ENCODE measurements at regions not wholly inside any gene's neighbourhood (a gene's known extent, or its start where the extent isn't known, plus 50 kb on each side); places are given as distances from the start of the nearest gene placed in this dataset.

DNA sequence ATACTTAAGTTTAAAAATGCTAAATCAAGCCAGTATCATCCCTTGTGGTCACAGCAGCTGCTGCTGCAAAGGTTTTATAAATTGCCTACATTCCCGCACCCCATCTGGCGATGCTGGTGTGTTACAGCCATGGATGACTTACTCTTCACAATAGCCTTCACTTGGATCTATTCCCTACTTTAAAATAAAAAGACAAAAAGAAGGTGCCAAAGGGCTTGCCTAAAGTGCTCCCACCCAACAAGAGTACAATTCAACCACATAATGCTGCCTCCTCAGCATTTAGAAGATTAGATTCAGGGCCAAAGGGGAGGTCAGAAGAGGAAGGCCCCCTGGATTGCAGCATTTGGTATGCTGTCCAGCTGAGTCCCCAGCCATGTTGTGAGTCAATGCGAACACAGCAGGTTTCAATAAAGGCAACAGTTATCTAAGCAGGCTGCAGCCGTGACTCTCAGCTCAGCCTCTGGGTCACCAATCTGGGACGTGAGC is 176.1 kb downstream of the DAD1 start:
- no peak for DNase-seq

DNA sequence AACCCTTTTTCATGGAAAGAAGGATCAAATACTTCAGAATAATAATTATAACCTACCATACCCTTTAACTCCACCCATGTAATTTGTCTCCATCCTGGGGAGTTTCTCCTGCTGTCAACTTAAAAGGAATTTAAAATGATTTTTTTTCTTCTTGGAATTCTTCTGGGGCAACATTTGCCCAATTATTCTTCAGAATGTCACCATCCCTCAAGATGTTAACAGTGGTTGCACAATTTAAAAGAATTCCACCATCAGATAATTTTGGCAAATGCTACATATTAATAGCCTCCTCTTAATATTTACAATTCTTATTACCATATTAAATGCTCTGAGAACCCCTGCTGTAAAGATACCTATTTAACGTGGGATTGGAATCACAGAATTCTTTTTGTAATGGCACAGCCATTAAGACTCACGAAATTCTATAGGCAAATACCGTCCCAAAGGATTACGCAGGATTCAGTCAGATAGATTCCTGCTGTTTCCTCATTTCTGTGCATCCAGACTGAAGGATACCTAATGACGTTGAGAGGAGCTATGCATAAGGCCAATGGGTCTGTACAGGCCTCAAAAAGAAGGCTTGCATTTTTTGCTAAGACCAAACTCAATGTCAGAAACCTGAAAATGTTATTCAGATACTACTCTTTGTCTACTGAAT is 177.5 kb downstream of the DAD1 start:
- no peak for DNase-seq

DNA sequence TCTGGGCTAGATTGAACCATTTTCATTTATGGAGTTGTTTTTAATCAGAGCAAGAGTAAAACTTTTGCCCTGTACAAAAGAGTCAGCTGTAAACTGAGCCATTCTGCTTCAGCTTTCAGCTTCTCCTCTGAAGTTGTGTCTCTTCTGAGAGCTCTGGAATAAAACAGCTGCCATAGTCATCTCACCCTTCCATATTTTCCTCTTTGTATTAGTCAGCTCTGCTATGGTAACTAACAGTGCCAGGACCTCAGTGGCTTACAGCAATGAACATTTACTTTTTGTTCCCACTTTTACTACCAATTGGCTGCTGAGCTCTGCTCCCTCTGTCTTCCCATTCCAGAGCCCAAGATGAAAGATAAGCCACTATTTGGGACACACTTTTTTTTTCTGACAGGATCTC is 178.5 kb downstream of the DAD1 start:
- no peak for DNase-seq

DNA sequence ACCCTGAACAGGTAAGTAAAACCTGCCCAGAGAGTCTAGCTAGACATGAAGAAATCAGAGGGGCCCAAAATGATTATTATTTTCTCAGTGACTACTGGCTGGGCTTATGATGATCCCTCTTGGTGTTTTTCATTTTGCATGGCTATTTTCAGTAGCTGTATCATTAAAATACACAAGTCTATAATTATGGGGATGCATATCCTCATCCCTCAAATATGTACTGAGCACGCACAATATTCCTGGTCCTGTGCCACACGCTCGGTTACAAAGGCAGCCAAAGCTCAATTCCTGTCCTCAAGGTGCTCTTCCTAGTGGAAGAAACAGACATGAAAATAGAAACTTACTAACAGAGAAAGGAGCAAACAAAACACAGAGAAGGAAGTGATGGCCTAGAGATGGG is 180.0 kb downstream of the DAD1 start:
- no peak for DNase-seq

DNA sequence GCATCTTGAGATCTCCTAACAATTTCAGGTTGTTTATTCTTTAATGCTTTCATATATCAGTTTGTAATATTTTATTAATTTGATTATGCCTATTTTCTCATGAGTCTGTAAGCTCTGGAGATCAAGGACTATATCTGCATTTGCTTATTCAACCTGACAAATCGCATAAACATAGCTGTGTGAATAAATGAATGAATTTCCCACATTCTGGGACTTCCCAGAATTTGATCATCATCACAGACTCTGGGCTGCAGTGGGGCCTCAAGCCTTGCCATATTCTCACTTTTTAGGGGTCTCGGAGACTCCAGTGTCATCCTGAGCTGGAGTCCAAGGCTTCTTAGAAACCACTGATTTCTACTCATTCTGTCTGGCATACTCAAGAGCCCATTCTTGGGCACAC is 180.5 kb downstream of the DAD1 start:
- no peak for DNase-seq

DNA sequence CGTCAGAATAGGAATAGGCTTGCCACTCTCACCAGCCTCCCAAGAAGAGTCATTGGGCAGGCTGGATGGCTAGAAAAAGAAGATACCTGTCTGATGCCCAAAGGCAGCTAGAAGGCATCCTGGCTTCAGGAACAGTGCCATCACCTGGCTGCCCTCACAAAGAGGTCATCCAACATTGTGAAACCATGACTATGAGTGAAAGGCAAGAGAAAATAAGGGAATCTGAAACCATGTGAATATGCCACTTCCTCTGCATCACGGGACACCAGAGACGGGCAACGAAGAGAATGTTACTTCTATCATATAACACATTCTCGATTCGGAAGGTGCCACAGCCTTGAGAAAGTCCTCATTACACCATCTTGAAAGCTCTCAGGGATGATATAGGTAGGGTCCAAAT is 182.0 kb downstream of the DAD1 start:
- DNase-seq: peak; percentile 48 to 49

DNA sequence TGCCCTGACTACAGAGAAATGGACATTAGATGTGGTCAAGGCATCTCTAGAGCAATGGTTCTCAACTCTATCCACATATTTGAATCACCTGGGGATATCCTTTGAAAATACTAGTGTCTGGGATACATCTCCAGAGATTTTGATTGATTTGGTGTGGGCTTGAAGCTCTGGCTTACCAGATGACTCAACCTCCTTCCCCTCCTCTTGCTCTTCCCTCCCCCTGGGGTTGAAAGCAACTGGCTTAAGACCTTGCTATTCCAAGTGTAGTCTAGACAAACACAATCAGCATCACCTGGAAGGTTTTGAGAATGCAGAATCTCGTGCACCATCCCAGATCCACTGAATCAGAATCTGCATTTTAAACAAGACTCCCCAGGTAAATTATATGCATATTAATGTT is 183.8 kb downstream of the DAD1 start:
- DNase-seq: no peak

DNA sequence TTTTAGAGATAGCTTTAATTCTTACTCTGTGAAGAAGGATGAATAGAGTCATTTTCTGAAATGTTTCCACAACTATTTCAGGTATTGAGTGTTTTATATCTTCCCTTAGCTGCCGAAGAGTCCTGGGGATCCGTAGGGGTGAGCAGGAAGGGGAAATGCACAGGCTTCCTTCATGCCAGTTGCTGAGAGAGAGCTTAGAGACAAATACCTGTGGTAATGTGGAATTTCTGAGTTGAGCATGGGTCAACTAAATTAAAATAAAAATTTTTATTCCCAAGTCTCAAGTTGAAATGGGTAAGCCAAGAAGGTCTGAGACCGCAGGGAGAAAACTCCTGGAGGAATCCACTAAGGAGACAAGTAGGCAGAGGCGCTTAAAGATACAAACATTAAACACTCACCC is 185.7 kb downstream of the DAD1 start:
- no peak for DNase-seq

DNA sequence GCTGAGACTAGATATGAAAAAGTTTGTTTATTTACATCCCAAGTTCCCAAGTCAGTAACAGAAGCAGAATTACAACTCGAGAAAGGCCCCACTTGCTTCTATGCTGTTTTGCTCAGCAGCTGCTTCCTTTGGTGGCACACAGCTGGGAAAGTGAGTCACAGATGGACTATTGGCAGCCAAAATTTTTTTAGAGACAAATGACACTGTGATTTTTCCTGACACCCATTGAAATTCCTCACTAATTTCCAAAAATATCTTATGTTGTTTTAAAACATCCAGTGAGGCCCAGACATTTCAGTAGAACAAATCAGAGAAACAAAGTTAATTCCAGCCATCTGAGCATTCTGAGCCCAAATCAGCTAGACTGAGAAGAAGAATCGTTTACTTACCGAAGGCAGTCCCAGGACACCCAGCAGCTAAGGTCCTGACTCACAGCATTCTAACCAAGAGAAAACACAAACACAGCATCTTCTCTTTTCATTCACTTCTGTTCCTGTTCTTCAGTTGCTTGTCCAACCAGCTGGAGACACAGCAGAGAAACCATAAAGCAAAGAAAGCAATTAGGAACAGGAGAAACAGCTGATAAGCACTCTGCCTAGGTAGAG is 188.3 kb downstream of the DAD1 start:
- no peak for DNase-seq

DNA sequence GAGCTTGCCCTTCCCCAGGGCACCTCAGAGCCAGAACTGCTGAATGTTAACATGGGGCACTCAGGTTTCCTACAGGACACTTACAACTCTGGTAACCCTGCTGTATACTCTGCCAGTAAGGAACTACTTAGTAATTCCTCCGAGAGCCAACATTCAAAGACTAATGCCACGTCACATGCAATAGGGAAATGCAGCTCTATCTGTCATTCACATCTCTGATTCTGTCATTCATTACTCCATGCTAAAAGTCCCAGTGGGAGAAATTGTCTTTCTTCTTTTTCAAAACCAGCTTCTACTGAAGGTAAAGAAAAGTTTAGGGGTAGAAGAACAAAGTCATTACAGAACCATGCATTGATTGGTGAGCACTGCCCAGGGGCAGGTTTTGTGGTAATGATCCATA is 189.2 kb downstream of the DAD1 start:
- no peak for DNase-seq

DNA sequence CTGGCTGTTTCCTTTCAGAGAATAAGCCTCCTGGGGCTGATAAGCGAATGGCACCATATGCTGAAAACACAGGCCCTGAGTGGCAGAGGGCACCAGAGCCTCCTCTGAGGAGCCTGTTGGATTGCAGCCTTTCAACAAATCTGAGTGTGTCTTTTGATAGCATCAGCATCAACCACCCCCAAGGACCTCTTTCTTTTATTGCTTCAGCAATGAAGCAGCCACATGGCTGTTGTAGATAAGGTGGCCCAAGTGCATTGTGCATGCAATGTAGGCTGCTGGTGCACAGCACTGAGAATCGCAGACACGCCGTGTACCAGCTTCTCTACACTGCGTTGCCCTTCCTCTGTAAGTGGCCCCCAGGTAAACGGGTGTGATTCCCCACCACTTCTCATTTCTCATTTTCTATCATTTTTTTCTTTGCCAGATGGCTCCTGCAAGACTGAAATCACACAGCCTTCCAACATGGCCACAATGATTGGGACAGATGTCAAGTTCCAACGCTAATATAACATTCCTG is 191.7 kb downstream of the DAD1 start:
- no peak for DNase-seq

DNA sequence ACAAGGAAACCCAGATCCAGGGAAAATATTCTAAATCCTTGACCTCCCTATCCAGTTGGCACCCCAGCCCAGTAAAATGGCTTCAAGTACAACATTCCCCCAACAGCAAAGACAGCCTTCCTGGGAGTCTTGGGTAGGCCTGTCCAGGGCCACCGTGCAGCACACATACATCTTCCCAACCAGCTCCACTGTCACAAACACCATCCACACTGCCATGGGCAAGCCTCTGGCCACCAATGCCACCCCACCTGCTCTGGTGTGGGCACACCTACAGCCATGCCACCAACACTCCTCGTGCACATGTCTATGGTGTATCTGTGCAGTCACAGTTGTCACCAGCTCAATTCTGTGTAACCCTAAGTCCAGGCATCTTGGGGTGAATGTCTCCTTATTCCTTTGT is 193.2 kb downstream of the DAD1 start:
- DNase-seq: no peak

DNA sequence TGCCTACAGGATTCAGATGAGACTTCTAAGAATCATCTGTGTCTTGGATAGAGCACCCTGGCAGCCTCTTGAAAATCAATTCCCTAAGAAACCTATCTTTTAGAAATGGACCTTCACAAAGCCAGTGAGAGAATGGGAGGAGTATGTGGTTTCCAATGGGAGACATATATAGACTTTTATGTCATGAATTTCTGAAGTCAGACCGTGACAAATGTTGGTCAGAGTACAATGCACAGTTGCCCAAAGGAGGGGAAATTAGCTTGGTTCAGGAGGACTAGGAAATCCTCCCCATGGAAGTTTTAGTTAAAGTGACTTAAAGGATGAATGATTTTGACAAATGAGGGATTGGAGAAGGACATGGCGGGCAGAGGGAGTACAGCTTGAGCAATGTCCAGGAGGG is 194.4 kb downstream of the DAD1 start:
- no peak for DNase-seq

DNA sequence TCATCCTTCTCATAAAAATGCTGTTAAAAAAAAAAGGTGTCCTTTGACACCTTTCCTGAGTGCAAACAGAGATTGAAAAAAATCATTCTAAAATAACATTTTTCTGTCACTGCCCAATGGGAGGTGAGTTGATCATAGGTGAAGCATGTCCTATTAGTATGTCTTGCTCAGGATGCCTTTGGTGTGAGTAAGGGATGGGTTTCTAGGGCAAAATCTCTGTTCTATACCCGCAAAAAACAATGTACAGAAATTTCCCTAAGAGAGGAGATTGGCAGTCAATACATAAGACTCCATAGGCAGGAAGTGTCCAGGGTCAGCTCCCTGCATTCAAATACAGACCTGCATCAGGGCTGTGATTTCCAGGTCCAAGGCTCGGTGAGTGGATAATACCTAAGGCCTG is 195.2 kb downstream of the DAD1 start:
- DNase-seq: no peak

DNA sequence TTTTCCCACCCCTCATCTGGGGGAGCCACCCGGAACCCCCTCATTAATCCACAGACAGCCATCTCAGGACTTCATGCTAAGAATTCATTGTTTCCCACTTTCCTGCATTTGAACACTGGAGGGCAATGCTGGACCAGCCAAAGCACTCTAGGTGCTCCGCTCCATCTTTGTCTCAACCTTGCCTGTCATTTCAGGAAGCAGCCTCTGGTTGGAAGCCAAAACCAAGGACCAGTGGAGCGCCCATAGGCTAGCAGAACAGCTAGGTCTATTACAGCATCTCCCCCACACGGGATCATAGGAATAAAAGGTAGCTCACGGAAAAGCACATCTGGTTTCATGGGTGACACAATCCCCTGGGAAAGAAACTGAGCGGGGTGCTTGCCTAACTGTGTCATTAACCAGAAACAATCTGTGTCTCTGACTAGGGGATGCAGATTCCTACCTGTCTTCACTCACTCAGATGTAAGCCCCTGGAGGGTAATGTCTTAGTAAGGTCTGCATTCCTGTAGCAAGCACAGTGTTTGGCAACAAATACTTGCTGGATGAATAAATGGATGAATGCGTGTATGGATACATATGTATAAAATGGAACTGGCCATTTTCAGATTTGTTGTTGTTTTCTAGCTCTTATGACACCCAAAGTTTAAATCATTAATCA is 197.0 kb downstream of the DAD1 start:
- peak; percentile 60 to 68 for DNase-seq

DNA sequence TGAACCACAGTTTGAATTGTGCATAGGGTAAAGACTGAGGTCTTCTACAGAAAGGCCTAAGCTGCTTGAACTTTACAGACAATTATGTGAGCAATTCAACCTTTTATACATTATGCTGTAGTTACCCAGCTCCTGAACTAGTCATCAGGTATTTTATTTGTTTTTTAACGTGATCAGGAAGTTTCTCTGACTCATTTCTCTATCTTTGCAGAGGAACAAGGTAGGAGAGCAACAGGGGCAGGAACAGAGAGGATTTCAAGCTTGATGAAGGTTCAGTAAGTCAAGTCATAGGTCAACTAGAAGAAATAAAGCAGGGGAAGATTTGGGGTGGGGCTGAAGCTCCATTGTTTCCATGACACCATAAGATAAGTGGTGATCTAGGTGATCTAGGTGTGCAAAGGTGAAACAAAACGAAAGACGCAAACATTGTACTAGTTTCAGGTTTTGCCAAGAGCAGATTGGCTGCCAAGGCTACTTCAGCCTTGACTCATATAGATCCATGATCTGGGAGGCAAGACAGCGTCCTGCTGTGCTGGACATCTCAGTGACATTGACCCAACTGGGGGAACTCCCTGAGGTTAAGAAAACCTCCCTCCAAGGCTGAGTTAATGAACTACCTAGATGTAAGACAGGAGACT is 198.1 kb downstream of the DAD1 start:
- no peak for DNase-seq

DNA sequence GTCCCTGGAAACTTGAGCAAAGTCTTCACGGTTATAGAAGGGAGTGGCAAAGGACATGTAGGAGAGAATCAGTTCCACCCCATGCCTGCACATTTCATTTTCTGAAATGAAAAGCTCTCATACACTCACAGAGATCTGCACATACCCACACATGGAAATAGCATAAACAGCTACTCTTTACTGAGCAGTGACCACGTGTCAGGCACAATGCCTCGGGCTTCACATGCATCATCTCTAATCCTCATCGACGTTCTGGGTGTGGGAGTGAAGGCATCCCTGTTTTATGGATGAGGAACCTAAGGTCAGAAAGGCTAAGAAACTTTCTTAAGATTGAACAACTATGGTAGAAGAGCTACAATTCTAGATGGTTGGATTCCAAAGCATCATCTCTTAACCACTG is 198.8 kb downstream of the DAD1 start:
- DNase-seq: no peak

DNA sequence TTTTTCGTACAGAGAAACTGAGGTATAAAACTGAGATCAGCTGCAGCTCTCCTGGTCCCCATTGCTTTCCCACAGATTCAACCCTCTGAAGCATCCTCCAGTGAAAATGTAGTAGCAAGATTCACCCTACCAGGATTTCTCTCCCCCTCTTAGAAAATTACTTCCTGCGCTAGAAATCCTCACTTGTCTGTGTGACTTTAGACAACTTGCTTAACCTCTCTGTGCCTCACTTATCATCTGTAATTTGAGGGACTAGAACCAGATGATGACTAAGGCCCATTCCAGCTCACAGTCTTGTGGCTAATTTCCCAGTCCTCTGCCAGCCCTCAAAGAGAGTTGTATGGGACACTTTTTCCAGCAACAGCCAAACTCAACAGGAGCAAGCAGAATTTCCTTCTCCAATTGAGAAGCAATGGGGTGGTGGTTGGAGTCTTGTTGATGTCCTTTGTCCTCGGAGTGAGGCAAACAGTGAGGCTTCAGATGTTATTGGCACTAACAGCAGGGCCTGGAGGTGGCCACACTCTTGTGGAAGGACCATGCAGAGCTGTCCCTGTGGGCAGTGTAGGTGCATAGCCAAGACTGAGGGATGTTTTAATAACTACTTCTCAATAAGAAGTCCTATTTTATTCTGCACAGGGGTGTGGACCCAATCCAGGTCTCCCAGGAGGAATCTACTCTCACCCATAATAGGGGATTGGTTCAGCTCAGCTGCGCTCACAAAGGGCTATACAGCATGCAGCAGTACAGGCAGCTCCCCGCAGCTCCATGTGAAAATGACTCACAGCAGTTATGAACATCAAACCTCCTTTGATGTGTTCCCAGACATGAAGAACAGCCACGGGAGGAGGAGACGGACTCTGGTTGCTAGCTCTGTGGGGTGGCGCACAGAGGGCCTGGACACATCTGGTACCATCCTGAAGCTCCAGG is 200.1 kb downstream of the DAD1 start:
- DNase-seq: no peak

DNA sequence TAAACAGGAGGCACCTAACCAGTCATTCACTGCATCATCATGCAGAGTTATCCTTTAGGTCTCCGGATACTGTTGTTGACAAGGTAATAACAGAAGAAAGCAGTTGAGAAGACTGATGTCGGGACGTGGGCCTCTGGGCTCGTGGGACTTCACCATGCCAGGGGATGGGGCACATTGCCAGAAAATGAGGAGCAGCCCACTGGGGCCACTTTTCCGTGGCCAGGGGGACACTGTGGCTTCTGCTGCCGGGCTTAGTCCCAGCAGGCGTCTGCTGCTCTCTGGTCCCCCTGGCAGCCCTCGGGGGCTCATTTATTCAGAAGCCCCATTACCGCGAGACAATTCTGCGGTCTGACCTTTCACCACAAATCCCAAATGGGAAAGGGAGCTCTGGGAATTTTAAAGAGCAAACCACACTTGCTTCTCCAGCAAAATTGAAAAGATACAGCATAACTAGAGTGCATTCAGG is 201.2 kb downstream of the DAD1 start:
- no peak for DNase-seq

DNA sequence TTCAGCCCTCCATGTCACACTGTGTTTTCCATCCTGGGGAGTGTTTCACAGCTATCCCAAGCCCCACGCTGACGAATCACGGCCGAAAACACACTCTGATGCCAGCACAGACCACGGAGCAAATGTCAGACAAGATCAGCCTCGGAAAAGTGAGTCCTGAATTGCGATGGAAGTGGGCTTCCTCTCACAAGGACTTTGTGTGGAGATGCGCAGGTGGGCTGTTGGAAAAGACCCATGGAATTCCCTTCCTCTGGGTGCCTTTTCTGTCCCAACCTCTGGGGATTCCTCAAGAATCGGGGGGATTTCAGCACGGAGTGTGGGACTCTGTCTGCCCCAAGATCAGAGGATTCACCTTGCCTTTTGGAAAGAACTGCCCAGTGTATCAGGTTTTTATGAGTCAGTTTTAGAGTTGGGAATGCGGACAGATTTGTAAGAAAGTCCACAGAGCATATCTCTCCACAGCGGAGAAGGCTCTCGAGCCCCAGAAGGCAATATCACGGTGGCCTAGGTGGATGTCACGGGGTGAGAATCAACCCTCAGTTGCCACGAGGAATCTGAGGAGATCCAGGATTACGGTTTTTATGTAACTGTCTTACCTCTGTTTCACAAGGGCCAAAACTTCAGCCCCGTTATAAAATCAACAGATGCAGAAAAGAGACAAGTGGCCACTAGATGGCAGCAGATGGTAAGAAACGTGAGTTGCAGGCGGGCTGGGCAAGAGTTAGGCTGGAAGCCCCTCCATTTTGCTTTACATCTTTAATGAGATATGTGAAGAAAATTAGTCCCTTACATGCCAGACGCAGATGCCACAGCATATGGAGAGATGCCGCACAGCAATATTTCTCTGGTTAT is 201.9 kb downstream of the DAD1 start:
- peak; percentile 65 to 71 for DNase-seq

DNA sequence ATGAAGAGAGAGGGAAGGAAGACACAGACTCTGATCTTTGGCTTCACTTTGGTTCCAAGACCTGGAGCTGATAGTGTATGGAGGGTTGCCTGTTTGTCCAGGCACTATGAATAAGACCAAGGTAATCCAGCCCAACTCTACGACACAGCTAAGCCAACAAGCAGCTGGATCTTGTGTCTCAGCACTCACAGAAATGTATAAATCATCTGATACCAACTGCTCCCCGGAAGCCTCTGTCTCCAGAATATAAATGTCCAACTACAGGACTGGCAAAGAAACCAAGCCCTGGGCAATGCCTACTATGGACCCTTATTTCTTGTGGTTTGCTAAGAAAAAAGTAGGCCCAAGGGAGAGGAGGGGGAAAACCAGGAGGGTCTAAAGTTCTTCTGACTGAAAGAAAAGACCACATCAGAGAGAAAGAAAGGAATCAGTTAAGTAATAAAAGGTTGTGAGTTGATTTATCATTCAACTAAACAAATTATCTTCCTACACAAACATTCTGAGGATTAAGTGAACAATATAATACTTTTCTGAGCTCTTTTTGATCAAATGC is 204.0 kb downstream of the DAD1 start:
- no peak for DNase-seq
